Left ventricle myocardium inferior (tissue), 1 donor: ENCODE measurements at regions not wholly inside any gene's neighbourhood (a gene's known extent, or its start where the extent isn't known, plus 50 kb on each side); places are given as distances from the start of the nearest gene placed in this dataset.

Experiments
- DNase-seq: peaks from one replicate; pipeline ENCODE4 v3.0.0-alpha.2; 2020
- H3K27ac ChIP-seq: fragments of 200-600 bp; replicated peaks from 2 replicates; pipeline ENCODE4 v1.8.0; 2021
- H3K27me3 ChIP-seq: fragments of 200-600 bp; 2 replicates; pipeline ENCODE4 v1.8.0; 2021; ENCODE audit warnings: low read depth
- H3K36me3 ChIP-seq: fragments of 200-600 bp; 2 replicates; pipeline ENCODE4 v1.8.0; 2021
- H3K4me1 ChIP-seq: fragments of 200-600 bp; 2 replicates; pipeline ENCODE4 v1.8.0; 2021
- H3K4me3 ChIP-seq: fragments of 200-600 bp; 2 replicates; pipeline ENCODE4 v1.8.0; 2021; ENCODE audit warnings: mild to moderate bottlenecking, moderate library complexity
- H3K9me3 ChIP-seq: fragments of 200-600 bp; replicated peaks from 2 replicates; pipeline ENCODE4 v1.8.0; 2021
- intact Hi-C: fragments of 100-400 bp; cut with micrococcal nuclease; formaldehyde crosslinking; loops from one replicate; pipeline ENCODE4 v1.11.0; 2022
- TF ChIP-seq, protein P1 (sequence below): fragments of 200-600 bp; IDR thresholded peaks from 2 replicates; pipeline ENCODE4 v1.8.0; 2021; ENCODE audit warnings: antibody characterized with exemption, mild to moderate bottlenecking, borderline replicate concordance
- donor health status: DM: no; HTN: yes; CAD: no; lungs with severe emphysema.

- Histone ChIP-seq H3K4me1 (no peaks in the 10 kb centered on the region), H3K36me3 (no peaks in the 10 kb centered on the region), H3K9me3 (no peaks in the 10 kb centered on the region), H3K27me3 (peaks cover 17% of the 10 kb centered on the region), H3K4me3 (no peak overlapping the region), H3K27ac (no peak overlapping the region)
- no peak for DNase-seq
- intact Hi-C loops = no loop called here
- TF ChIP-seq, protein P1, sequence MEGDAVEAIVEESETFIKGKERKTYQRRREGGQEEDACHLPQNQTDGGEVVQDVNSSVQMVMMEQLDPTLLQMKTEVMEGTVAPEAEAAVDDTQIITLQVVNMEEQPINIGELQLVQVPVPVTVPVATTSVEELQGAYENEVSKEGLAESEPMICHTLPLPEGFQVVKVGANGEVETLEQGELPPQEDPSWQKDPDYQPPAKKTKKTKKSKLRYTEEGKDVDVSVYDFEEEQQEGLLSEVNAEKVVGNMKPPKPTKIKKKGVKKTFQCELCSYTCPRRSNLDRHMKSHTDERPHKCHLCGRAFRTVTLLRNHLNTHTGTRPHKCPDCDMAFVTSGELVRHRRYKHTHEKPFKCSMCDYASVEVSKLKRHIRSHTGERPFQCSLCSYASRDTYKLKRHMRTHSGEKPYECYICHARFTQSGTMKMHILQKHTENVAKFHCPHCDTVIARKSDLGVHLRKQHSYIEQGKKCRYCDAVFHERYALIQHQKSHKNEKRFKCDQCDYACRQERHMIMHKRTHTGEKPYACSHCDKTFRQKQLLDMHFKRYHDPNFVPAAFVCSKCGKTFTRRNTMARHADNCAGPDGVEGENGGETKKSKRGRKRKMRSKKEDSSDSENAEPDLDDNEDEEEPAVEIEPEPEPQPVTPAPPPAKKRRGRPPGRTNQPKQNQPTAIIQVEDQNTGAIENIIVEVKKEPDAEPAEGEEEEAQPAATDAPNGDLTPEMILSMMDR = no peak
These were observed 154.4 kb upstream of the CHD1 start for GRCh38 chr5:99083197-99083596.

- H3K27ac ChIP-seq = no peak overlapping the region
- TF ChIP-seq, protein P1 = no peak
- H3K36me3 ChIP-seq = no peaks in the 10 kb centered on the region
- intact Hi-C loops = no loop called here
- H3K27me3 ChIP-seq = peaks cover 6% of the 10 kb centered on the region
- H3K4me1 ChIP-seq = no peaks in the 10 kb centered on the region
- DNase-seq = no peak
- H3K9me3 ChIP-seq = no peaks in the 10 kb centered on the region
- no peak overlapping the region for H3K4me3 ChIP-seq
These were observed 152.9 kb upstream of the CHD1 start for GRCh38 chr5:99081711-99082110.

- TF ChIP-seq, protein P1 = no peak
These were observed 148.2 kb upstream of the CHD1 start for GRCh38 chr5:99076723-99077640.

DNA sequence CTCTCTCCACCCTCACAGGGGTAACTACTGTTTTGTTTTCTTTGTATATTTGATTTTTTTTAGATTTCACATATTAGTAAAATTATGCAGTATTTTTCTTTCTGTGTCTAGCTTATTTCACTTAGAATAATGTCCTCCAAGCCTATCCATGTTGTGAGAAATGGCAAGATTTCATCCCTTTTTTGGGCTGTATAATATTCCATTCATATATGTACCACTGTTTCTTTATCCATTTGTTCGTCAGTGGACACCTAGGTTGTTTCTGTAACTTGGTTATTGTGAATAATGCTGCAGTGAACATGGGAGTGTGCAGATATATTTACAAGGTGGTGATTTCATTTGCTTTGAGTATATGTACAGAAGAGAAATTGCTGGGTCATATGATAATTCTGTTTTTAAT lies 144.0 kb upstream of the CHD1 start:
- H3K27me3 ChIP-seq = no peaks in the 10 kb centered on the region
- DNase-seq = no peak
- H3K36me3 ChIP-seq = no peaks in the 10 kb centered on the region
- TF ChIP-seq, protein P1 = no peak
- intact Hi-C loops = no loop called here
- H3K27ac ChIP-seq = no peak overlapping the region
- H3K9me3 ChIP-seq = peaks cover 8% of the 10 kb centered on the region
- H3K4me1 ChIP-seq = no peaks in the 10 kb centered on the region
- H3K4me3 ChIP-seq = no peak overlapping the region

More at GRCh38 chr5:99076723-99077640, 148.2 kb upstream of the CHD1 start:
- Histone ChIP-seq H3K4me1 (no peaks in the 10 kb centered on the region), H3K27ac (no peak overlapping the region), H3K36me3 (no peaks in the 10 kb centered on the region), H3K4me3 (no peak overlapping the region), H3K9me3 (peaks cover 8% of the 10 kb centered on the region), H3K27me3 (peaks cover 6% of the 10 kb centered on the region)
- DNase-seq = no peak
- intact Hi-C loops = no loop called here

- Histone ChIP-seq H3K4me1 (no peaks in the 10 kb centered on the region), H3K36me3 (no peaks in the 10 kb centered on the region), H3K27ac (no peak overlapping the region), H3K9me3 (peaks cover 8% of the 10 kb centered on the region), H3K4me3 (no peak overlapping the region), H3K27me3 (no peaks in the 10 kb centered on the region)
- TF ChIP-seq, protein P1 = no peak
- intact Hi-C loops = no loop called here
- no peak for DNase-seq
These were observed 142.0 kb upstream of the CHD1 start for GRCh38 chr5:99070822-99071221.
